ENCODE measurements at regions not wholly inside any gene's neighbourhood (a gene's known extent, or its start where the extent isn't known, plus 50 kb on each side); places are given as distances from the start of the nearest gene placed in this dataset.

DNA sequence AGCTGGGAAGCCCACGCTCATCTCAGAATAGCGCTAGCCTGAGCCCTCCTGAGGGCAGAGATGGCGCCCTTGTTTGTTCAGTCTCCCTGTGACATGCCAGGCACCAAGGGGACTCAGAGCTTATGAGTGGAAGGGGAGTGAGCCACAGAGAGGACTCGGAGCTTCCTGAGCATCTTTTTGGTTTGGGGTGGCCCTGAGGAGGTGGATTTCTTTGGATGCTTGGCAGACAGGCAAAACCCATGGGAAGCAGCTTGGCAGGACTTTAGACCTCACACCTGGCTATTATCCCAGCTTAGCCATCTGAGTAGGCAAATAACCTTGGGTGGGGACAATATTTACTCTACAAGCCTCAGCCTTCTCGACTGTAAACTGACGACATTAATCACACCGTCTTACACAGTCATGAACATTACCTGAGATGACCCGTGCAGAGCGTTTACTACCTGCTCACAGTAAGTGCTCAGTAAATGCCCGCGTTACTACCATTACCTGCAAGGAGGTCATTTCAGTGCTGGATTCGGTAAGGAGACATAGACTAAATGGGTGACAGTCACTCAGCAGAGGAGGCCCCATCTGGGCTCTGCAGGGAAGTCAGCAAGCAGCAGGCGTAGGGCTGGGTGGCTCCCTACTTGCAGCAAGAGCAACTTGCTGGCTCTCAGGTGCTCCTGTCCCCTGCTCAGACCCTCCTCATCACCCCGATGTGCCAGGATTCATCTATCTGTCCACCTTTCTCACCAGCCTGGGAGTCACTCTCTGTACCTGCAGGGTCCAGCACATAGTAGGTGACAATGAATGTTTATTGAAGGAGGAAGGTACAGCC is 54.9 kb downstream of the KLHDC7A start:
- Histone ChIP-seq H3K79me2 (ENCODE audit: insufficient read depth, low read length) (no peaks in the 10 kb centered on the region), H3K9me2 (ENCODE audit: low read depth, low read length) (no peaks in the 10 kb centered on the region), H3K9ac (ENCODE audit: low read length) (no peak overlapping the region), H4K20me1 (ENCODE audit: insufficient read depth, low read length) (no peaks in the 10 kb centered on the region), H2AFZ (ENCODE audit: low read length) (no peak overlapping the region), H3K4me1 (ENCODE audit: insufficient read depth, low read length, severe bottlenecking) (no peaks in the 10 kb centered on the region), H3K27ac (ENCODE audit: low read depth, low read length, poor library complexity, severe bottlenecking) (no peak overlapping the region), H3K4me3 (ENCODE audit: low read depth, low read length, poor library complexity, severe bottlenecking) (no peak overlapping the region), H3K9me3 (ENCODE audit: low read length) (no peaks in the 10 kb centered on the region), H3F3A (ENCODE audit: insufficient read depth, low read length) (no peaks in the 10 kb centered on the region), H3K27me3 (ENCODE audit: insufficient read depth, low read length) (peaks cover 3% of the 10 kb centered on the region; the same call in 1 of the 2 replicates), H3K36me3 (ENCODE audit: insufficient read depth, low read length) (no peaks in the 10 kb centered on the region), H3K4me2 (ENCODE audit: low read length) (no peak overlapping the region)
- TF ChIP-seq, protein P1, sequence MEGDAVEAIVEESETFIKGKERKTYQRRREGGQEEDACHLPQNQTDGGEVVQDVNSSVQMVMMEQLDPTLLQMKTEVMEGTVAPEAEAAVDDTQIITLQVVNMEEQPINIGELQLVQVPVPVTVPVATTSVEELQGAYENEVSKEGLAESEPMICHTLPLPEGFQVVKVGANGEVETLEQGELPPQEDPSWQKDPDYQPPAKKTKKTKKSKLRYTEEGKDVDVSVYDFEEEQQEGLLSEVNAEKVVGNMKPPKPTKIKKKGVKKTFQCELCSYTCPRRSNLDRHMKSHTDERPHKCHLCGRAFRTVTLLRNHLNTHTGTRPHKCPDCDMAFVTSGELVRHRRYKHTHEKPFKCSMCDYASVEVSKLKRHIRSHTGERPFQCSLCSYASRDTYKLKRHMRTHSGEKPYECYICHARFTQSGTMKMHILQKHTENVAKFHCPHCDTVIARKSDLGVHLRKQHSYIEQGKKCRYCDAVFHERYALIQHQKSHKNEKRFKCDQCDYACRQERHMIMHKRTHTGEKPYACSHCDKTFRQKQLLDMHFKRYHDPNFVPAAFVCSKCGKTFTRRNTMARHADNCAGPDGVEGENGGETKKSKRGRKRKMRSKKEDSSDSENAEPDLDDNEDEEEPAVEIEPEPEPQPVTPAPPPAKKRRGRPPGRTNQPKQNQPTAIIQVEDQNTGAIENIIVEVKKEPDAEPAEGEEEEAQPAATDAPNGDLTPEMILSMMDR (IDR thresholded peaks at IDR 0.05; ENCODE audit: low read length): no peak
- no peak for TF ChIP-seq EZH2 (IDR thresholded peaks at IDR 0.05; ENCODE audit: borderline replicate concordance, low read length)

DNA sequence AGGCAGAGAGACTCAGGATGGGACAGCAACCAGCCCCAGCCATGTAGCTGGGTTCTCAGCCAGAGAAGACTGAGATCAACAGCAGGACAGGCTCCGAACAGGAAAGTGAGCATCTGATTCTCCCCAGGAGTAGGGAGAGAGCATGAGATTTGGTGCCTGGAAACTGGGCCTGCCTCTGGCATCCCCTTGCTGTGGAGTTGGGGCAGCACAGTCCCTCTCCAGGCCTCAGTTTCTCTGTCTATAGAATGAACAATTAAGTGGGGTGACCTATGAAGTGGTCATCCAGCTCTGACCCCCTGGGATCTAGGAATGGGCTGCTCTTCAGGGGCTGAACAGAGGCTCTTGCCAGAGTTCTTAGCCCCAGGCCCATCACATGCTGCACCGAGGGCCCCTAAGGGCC is 55.6 kb downstream of the KLHDC7A start:
- TF ChIP-seq EZH2 (IDR thresholded peaks at IDR 0.05; ENCODE audit: borderline replicate concordance, low read length): no peak
- TF ChIP-seq, protein P1 (IDR thresholded peaks at IDR 0.05; ENCODE audit: low read length): no peak
- H3K36me3 ChIP-seq (ENCODE audit: insufficient read depth, low read length): no peaks in the 10 kb centered on the region
- no peaks in the 10 kb centered on the region for H3K79me2 ChIP-seq (ENCODE audit: insufficient read depth, low read length)
- no peaks in the 10 kb centered on the region for H4K20me1 ChIP-seq (ENCODE audit: insufficient read depth, low read length)
- H3K27ac ChIP-seq (ENCODE audit: low read depth, low read length, poor library complexity, severe bottlenecking): no peak overlapping the region
- H3K9ac ChIP-seq (ENCODE audit: low read length): no peak overlapping the region
- no peaks in the 10 kb centered on the region for H3F3A ChIP-seq (ENCODE audit: insufficient read depth, low read length)
- no peak overlapping the region for H3K4me2 ChIP-seq (ENCODE audit: low read length)
- H2AFZ ChIP-seq (ENCODE audit: low read length): no peak overlapping the region
- H3K4me1 ChIP-seq (ENCODE audit: insufficient read depth, low read length, severe bottlenecking): no peaks in the 10 kb centered on the region
- H3K27me3 ChIP-seq (ENCODE audit: insufficient read depth, low read length): peaks cover 3% of the 10 kb centered on the region; the same call in 1 of the 2 replicates
- H3K4me3 ChIP-seq (ENCODE audit: low read depth, low read length, poor library complexity, severe bottlenecking): no peak overlapping the region
- no peaks in the 10 kb centered on the region for H3K9me3 ChIP-seq (ENCODE audit: low read length)
- H3K9me2 ChIP-seq (ENCODE audit: low read depth, low read length): no peaks in the 10 kb centered on the region

DNA sequence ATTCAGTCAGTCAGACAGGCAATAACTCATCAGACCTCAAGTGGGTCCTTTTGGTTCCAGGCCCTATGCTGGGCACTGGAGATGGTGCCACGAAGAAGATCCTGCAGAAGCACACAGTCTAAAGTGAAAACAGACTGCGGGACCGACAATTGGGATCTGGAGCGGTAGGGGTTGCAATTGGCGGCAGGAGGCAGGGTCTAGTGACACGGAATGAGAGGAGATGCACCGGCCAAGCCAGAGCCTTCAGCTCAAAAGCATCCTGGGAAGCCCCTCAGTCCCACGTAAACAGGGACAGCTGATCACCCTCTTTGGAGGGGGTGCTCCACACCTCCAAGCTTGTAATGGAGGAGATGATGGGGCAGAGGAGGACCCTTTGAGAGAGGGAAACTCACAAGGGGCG is 56.2 kb downstream of the KLHDC7A start:
- no peaks in the 10 kb centered on the region for H3F3A ChIP-seq (ENCODE audit: insufficient read depth, low read length)
- no peaks in the 10 kb centered on the region for H3K36me3 ChIP-seq (ENCODE audit: insufficient read depth, low read length)
- no peaks in the 10 kb centered on the region for H3K79me2 ChIP-seq (ENCODE audit: insufficient read depth, low read length)
- no peak overlapping the region for H3K27ac ChIP-seq (ENCODE audit: low read depth, low read length, poor library complexity, severe bottlenecking)
- no peaks in the 10 kb centered on the region for H3K4me1 ChIP-seq (ENCODE audit: insufficient read depth, low read length, severe bottlenecking)
- TF ChIP-seq, protein P1 (IDR thresholded peaks at IDR 0.05; ENCODE audit: low read length): no peak
- no peak for TF ChIP-seq EZH2 (IDR thresholded peaks at IDR 0.05; ENCODE audit: borderline replicate concordance, low read length)
- H2AFZ ChIP-seq (ENCODE audit: low read length): no peak overlapping the region
- H3K4me3 ChIP-seq (ENCODE audit: low read depth, low read length, poor library complexity, severe bottlenecking): no peak overlapping the region
- H3K4me2 ChIP-seq (ENCODE audit: low read length): no peak overlapping the region
- H4K20me1 ChIP-seq (ENCODE audit: insufficient read depth, low read length): no peaks in the 10 kb centered on the region
- peaks cover 3% of the 10 kb centered on the region; the same call in 1 of the 2 replicates for H3K27me3 ChIP-seq (ENCODE audit: insufficient read depth, low read length)
- H3K9me2 ChIP-seq (ENCODE audit: low read depth, low read length): no peaks in the 10 kb centered on the region
- no peak overlapping the region for H3K9ac ChIP-seq (ENCODE audit: low read length)
- no peaks in the 10 kb centered on the region for H3K9me3 ChIP-seq (ENCODE audit: low read length)
